ENCODE measurements at regions not wholly inside any gene's neighbourhood (a gene's known extent, or its start where the extent isn't known, plus 50 kb on each side); places are given as distances from the start of the nearest gene placed in this dataset.

DNA sequence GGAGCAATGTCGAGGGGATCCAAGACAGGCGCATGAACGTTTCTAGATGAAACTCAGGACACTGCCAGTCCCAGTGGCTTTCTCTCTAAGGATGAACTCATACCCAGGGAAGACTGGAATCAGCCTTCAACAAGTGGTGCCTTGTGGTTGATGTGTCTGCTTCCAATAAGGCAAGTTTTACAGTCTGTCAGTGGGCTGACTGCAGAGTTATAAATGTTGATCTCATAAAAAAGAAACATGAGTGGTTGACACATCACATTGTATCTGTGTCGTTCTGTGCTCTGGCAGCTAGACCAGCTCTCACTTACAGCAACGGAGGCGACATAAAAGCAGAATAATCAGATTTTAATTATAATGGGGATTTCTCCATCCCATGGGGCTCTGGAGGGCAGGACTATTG is 96.7 kb downstream of the SNX19 start:
- TF ChIP-seq, protein P1, sequence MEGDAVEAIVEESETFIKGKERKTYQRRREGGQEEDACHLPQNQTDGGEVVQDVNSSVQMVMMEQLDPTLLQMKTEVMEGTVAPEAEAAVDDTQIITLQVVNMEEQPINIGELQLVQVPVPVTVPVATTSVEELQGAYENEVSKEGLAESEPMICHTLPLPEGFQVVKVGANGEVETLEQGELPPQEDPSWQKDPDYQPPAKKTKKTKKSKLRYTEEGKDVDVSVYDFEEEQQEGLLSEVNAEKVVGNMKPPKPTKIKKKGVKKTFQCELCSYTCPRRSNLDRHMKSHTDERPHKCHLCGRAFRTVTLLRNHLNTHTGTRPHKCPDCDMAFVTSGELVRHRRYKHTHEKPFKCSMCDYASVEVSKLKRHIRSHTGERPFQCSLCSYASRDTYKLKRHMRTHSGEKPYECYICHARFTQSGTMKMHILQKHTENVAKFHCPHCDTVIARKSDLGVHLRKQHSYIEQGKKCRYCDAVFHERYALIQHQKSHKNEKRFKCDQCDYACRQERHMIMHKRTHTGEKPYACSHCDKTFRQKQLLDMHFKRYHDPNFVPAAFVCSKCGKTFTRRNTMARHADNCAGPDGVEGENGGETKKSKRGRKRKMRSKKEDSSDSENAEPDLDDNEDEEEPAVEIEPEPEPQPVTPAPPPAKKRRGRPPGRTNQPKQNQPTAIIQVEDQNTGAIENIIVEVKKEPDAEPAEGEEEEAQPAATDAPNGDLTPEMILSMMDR (IDR thresholded peaks at IDR 0.05 in 8 of 11, conservative IDR thresholded peaks at IDR 0.05 in 3 of 11), result no peak
- TF ChIP-seq POLR2AphosphoS5 (IDR thresholded peaks at IDR 0.05) (no peak), POLR2A (IDR thresholded peaks at IDR 0.05) (no peak)

Data from spleen (tissue), 7 donors.